ENCODE measurements at regions not wholly inside any gene's neighbourhood (a gene's known extent, or its start where the extent isn't known, plus 50 kb on each side); places are given as distances from the start of the nearest gene placed in this dataset.
A peak's percentile ranks its signal among the peaks of the same experiment; 100 is the strongest.

DNA sequence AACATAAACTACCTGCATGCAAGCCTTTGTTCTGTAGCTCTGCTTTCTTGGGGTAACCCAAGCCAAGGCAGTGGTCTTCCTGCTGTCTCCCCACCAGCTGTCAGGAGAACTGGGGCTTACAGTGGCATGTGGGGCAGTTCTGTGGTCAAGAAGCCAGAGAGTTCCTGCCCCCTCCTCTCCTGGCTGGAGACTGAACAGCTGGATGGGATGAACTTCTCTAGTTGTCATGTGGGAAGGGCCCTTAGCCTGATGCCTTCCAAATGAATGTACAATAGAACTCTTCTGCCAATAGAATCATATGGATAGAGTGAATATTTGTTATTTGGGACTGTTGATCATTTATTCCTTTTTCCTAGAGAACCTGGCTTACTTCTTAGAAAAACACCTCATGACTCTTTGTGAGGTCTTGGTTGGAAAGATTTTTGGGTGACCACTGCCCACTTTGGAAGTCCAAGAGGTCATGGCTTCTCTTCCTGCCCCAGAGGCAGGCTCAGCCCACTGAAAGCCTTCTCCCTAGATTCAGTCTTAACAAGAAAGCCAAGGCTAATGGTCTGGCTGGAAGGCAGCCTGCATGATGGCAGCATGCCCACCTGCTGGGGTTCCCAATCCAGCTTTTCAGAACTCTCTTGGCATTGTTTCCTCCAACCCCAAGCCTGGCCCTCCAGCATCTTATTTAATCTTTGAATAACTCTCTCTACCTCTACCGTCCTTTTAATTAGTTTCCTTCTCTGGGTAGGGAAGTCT, 462.9 kb upstream of the PROK2 start:
- peak; percentile 41 to 55 for DNase-seq

DNA sequence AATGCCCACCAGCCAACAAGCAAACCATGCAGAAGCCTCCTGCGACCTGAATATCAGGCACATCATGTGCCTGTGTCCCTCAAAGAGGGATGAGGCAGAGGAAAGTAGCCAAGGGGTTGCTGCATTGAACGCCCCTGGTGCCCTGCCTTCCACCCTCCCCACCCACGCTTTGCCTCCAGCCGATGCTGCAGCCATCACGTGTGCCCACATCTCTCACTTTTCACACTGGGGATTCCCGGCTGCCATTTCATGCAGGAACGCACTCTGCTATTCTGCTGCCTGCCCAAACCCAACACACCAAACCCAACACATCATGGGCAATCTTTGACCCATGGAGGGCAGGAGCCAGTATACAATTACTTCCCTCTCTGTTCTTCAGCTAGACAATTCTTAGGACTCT, 462.2 kb upstream of the PROK2 start:
- DNase-seq: no peak

DNA sequence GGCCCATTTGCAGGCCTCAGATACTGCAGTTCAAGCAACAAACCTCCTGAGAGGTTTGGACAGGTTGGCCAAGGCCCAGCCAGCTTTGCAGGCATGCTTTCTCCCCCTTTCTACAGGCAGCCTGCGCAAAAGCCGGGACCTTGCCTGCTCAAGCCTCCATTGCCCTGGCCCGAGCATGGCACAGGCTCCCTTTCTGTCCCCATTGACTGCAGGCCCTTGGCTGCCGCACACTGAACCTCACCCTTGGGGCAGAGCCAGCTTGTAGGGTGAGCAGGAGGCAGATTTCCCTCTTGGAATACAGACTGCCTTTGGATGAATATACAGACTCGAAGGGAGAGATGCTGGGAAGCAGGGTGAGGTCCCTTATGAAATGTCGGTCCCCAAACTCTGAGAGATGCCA, 461.7 kb upstream of the PROK2 start:
- peak; percentile 74 to 79 for DNase-seq

DNA sequence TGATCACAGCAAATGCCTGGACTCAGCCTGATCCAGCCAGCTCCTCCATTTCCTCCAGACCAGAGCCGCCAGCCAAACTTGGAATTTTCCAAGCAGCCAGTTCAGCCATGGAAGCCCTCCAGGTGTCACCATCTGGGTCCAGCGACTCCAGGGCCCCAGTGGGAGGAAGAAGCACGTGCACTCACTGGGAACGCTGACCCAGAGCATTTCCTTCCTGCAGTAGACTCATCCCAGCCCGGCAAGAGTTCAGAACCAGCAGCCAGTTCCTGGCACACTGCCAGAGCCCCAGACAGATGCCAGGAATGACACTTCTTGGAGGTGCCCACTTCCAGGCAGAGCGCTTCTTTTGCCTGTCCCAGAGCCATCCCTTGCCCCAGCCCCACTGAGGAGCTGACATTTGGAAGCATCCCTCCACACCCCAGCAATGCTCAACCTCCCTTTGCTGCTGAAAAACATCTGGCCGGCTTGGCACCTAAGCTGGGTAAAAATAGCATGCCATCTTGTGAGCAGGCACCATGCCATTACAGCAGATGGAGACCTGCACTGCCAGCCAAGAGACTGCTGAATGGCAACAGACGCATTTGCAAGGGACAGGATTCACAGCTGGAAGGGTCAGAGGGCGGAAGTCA, 460.3 kb upstream of the PROK2 start:
- DNase-seq: peak in 1 of 2 donors; percentile 71

GRCh38 chr3:72244396-72244795, 459.4 kb upstream of the PROK2 start:
- no peak for DNase-seq

GRCh38 chr3:72242326-72242725, 457.4 kb upstream of the PROK2 start:
- DNase-seq: peak; percentile 27 to 49

- DNase-seq: no peak
Measured at GRCh38 chr3:72241525-72241924, 456.6 kb upstream of the PROK2 start.

GRCh38 chr3:72240531-72240930, 455.6 kb upstream of the PROK2 start:
- no peak for DNase-seq

- DNase-seq: no peak
Measured at GRCh38 chr3:72238801-72239200, 453.9 kb upstream of the PROK2 start.

- DNase-seq: peak in 1 of 2 donors; percentile 17
Measured at GRCh38 chr3:72238010-72238691, 453.2 kb upstream of the PROK2 start.

- DNase-seq: no peak
Measured at GRCh38 chr3:72237679-72238009, 452.7 kb upstream of the PROK2 start.

DNA sequence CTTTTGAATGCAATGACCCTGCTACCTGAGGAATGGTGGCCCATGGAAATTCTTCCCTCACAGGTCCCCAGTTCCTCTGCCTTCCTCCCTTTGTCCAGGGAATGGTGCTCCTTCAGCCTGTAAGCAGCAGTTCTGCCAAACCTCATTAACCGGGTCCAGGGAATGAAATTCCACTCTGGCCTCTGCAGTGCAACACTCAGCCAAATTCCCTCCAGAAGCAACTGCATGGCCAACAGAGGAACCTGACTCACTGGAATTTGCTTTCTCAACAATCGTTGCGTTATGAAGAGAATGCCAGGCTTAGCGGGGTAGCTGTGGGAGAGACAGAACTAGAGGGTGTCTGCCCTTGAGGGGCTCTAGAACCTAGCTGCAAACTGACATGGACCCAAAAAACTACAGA, 449.4 kb upstream of the PROK2 start:
- DNase-seq: no peak

DNA sequence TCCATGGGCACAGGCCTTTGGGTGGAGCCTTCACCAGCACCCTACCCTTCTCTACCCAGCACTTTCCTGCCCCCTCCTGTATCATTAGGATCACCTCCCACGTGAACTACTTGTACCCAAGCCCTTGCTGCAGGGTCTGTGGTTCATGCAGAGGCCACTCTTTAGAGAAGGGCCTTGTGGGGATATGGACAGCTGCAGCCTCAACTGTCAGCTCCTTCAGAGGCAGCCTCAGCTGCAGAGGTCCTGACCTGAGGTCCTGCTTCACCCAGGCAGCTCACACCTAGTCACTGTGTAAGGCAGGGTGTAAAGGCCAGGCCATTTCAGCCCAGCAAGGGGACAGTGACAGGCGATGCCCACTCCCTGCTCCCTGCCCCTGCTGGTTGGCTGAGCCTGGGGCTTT, 448.6 kb upstream of the PROK2 start:
- no peak for DNase-seq

DNA sequence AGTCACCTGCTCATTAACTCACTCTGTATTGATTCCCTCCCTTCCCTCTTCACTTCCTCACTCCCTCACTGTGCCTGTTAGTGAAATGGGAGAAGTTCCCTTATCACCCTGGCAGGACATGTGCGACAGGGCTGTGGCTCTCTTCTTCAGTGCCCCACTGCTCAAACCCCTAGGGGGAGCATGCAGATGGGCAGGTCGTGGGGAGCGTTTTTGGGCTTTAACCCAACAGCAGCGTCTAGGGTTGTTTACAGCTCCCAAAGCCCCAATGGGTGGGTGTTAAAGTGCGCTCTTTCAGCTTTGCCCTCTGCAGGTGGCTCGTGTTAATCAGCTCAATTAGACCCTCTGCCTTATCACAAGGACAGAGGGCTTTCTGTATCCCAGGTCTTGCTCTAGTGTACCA, 447.8 kb upstream of the PROK2 start:
- no peak for DNase-seq

GRCh38 chr3:72232331-72232730, 447.4 kb upstream of the PROK2 start:
- no peak for DNase-seq

GRCh38 chr3:72231439-72232196, 446.7 kb upstream of the PROK2 start:
- peak; percentile 73 to 75 for DNase-seq

DNA sequence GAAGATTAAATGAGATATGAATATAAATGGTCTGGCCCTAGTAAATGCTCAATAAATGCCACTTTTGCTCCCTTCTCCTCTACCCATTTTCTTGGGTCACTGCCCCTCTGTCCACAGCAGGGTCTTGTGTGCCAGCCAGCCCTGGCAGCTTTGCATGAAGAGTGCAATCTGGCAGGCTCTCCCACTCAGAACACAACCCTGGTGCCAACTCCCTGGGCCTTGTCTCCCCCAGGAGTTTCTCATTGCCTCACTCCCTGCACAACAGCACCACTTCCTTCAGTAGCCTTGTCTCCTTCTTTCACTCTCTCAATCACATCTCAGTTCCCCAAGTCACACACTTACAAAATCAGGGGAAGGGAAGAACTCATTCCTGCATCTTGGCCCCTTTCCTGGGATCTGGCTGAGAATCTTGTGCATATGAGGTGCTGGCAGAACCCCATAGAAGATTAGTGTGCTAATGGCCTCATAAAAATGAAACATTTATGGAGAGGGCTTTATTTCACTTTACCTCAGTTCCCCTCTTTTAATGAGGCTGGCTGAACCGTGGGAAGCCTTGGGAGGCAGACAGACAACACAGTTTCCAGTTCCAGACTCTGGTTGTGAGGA, 445.9 kb upstream of the PROK2 start:
- DNase-seq: peak in 1 of 2 donors; percentile 10

DNA sequence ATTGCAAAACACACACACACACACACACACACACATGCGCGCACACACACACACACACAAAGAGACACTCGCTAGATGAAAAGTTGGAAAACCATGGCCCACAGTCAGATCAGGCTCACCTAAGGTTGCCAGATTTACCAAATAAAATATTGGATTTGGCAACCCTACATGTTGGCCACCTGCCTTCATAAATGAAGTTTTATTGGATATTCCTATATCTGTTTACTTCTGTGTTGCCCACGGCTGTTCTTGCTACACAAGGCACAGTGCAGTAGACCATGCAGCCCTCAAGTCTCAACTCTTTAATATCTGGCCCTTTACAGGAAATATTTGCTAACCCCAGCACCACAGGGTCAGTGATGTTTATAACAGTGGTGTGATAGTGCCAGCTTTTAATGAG, 445.0 kb upstream of the PROK2 start:
- DNase-seq: no peak

GRCh38 chr3:72227486-72228070, 442.6 kb upstream of the PROK2 start:
- DNase-seq: no peak

- no peak for DNase-seq
Measured at GRCh38 chr3:72224804-72225509, 440.0 kb upstream of the PROK2 start.

- no peak for DNase-seq
Measured at GRCh38 chr3:72223628-72224027, 438.7 kb upstream of the PROK2 start.

- no peak for DNase-seq
Measured at GRCh38 chr3:72223116-72223515, 438.2 kb upstream of the PROK2 start.
